ENCODE measurements at regions not wholly inside any gene's neighbourhood (a gene's known extent, or its start where the extent isn't known, plus 50 kb on each side); places are given as distances from the start of the nearest gene placed in this dataset.

DNA sequence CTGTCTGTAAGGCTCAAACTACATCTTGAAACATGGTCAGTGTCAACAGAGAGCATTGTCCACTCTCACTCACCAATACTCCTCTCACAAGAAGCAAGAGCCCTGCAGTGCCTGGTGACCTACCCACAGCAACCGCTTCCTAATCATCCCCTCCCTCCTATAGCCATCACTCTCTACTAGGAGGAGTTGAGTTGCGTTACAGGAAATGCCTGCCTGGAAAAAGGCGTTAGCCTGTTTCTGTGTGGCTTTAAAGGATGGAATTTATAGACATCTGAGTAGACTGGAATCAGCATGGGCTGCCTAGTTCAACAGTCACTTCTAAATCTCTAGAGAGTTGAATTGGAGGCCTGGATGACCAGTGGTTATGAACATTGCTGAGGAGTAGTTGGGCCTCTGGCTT lies 108.3 kb upstream of the FER start:
- Histone ChIP-seq H3K9me3 (ENCODE audit: control insufficient read depth in 1 of 2, insufficient read depth in 1 of 2, low read length in 2 of 2) (no peaks in the 10 kb centered on the region), H3K4me1 (ENCODE audit: insufficient read depth, low read length) (no peaks in the 10 kb centered on the region), H3K27ac (ENCODE audit: low read depth in 1 of 2, low read length in 2 of 2) (no peak overlapping the region), H3K36me3 (ENCODE audit: insufficient read depth, low read length) (no peaks in the 10 kb centered on the region), H3K27me3 (ENCODE audit: control insufficient read depth in 1 of 2, insufficient read depth in 2 of 2, low read length in 2 of 2) (no peaks in the 10 kb centered on the region), H3K4me3 (ENCODE audit: low read length) (no peak overlapping the region)
- Mint-ChIP-seq H3K4me3 (no peak overlapping the region), H3K27me3 (peaks cover 10% of the 10 kb centered on the region), H3K9me3 (no peaks in the 10 kb centered on the region), H3K27ac (no peak overlapping the region), H3K36me3 (ENCODE audit: low read depth) (no peaks in the 10 kb centered on the region), H3K4me1 (ENCODE audit: low read depth) (no peaks in the 10 kb centered on the region)
- ATAC-seq (ENCODE audit: poor library complexity) (no peak), DNase-seq (no peak)
- ChIA-PET POLR2A (no interaction called here), CTCF (no interaction called here)
- intact Hi-C loops (cut with DNase I, micrococcal nuclease): no loop called here
- no peak for TF ChIP-seq CTCF (IDR thresholded peaks at IDR 0.05)

DNA sequence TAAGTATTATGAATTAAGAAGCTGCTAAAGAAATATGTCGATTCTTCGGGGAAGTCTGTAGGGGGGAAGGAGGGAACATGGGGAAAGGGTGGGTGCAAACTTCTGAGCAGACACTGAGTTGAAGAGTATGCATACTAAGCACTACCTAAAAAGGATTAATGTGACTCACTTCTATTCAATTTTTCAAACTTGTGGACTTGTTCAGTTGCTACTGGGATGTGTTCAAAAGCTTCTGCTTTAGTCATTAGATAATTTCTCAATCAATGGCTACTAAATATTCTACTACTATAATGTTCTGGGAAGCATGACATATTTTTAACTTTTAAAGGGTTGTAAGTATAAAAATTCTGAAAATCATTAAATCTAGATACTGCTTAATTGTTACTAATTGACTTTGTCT lies 109.7 kb upstream of the FER start:
- Histone ChIP-seq H3K27ac (ENCODE audit: low read depth in 1 of 2, low read length in 2 of 2) (no peak overlapping the region), H3K36me3 (ENCODE audit: insufficient read depth, low read length) (no peaks in the 10 kb centered on the region), H3K9me3 (ENCODE audit: control insufficient read depth in 1 of 2, insufficient read depth in 1 of 2, low read length in 2 of 2) (no peaks in the 10 kb centered on the region), H3K4me3 (ENCODE audit: low read length) (no peak overlapping the region), H3K4me1 (ENCODE audit: insufficient read depth, low read length) (no peaks in the 10 kb centered on the region), H3K27me3 (ENCODE audit: control insufficient read depth in 1 of 2, insufficient read depth in 2 of 2, low read length in 2 of 2) (no peaks in the 10 kb centered on the region)
- no peak overlapping the region for H3K27ac Mint-ChIP-seq
- H3K9me3 Mint-ChIP-seq: no peaks in the 10 kb centered on the region
- CTCF ChIA-PET: no interaction called here
- H3K36me3 Mint-ChIP-seq (ENCODE audit: low read depth): no peaks in the 10 kb centered on the region
- H3K27me3 Mint-ChIP-seq: peaks cover 10% of the 10 kb centered on the region
- H3K4me1 Mint-ChIP-seq (ENCODE audit: low read depth): no peaks in the 10 kb centered on the region
- H3K4me3 Mint-ChIP-seq: no peak overlapping the region
- intact Hi-C loops (cut with DNase I, micrococcal nuclease): no loop called here
- TF ChIP-seq CTCF (IDR thresholded peaks at IDR 0.05): no peak
- DNase-seq: no peak
- POLR2A ChIA-PET: no interaction called here
- ATAC-seq (ENCODE audit: poor library complexity): no peak

- no peaks in the 10 kb centered on the region for H3K27me3 ChIP-seq (ENCODE audit: control insufficient read depth in 1 of 2, insufficient read depth in 2 of 2, low read length in 2 of 2)
- ATAC-seq (ENCODE audit: poor library complexity) (no peak), DNase-seq (peak in 2 of 14 experiments; percentile 8 to 21)
- Mint-ChIP-seq H3K9me3 (no peaks in the 10 kb centered on the region), H3K27me3 (peaks cover 7% of the 10 kb centered on the region), H3K27ac (no peak overlapping the region), H3K36me3 (ENCODE audit: low read depth) (no peaks in the 10 kb centered on the region), H3K4me1 (ENCODE audit: low read depth) (no peaks in the 10 kb centered on the region), H3K4me3 (no peak overlapping the region)
- ChIA-PET CTCF (no interaction called here), POLR2A (no interaction called here)
- H3K4me3 ChIP-seq (ENCODE audit: low read length): no peak overlapping the region
- no peaks in the 10 kb centered on the region for H3K4me1 ChIP-seq (ENCODE audit: insufficient read depth, low read length)
- intact Hi-C loops (cut with DNase I, micrococcal nuclease): no loop called here
- H3K36me3 ChIP-seq (ENCODE audit: insufficient read depth, low read length): no peaks in the 10 kb centered on the region
- no peak for TF ChIP-seq CTCF (IDR thresholded peaks at IDR 0.05)
- no peaks in the 10 kb centered on the region for H3K9me3 ChIP-seq (ENCODE audit: control insufficient read depth in 1 of 2, insufficient read depth in 1 of 2, low read length in 2 of 2)
- H3K27ac ChIP-seq (ENCODE audit: low read depth in 1 of 2, low read length in 2 of 2): no peak overlapping the region
These were observed 110.6 kb upstream of the FER start for GRCh38 chr5:108637134-108637533.

All from CD4-positive, alpha-beta T cell (primary cell).